ENCODE measurements at regions not wholly inside any gene's neighbourhood (a gene's known extent, or its start where the extent isn't known, plus 50 kb on each side); places are given as distances from the start of the nearest gene placed in this dataset.

DNA sequence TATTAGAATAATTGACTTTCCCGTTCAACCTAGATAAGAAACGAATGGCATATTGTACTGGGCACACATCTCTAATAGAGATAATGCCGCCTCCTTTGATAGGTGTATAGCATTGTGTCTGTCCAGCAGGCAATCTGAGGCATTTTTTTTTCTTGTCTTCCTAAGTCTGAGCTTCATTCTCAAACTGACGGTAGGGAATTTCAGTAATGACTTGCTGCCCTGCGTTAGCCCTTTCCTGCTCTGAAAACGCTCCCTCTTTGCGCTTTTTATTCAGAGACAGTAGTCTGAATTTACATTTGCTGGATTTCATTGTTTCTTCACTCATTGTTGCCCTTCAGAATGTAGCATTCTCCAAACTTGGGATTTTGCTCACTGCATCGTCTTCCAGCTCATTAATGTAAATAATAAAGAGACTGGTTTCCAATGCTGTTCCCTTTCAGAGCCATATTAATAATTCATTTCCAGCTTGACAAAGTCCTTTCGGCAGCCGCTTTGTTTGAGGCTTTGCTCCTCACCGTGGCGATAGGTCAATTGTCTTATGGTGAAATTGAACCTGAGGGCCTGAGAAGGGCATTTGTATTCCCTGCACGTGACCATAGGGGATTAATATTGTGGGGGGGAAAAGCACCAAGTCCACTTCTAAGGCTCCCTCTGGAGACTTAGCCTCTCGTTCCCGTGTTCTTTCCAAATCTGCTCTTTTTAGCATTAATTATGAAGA is 412.1 kb downstream of the SMARCA1 start:
- H3K4me3 ChIP-seq (replicated peaks; ENCODE audit: low read depth, low read length), result no peak overlapping the region
- no peak for DNase-seq (ENCODE audit: low read depth)
- TF ChIP-seq, protein P1, sequence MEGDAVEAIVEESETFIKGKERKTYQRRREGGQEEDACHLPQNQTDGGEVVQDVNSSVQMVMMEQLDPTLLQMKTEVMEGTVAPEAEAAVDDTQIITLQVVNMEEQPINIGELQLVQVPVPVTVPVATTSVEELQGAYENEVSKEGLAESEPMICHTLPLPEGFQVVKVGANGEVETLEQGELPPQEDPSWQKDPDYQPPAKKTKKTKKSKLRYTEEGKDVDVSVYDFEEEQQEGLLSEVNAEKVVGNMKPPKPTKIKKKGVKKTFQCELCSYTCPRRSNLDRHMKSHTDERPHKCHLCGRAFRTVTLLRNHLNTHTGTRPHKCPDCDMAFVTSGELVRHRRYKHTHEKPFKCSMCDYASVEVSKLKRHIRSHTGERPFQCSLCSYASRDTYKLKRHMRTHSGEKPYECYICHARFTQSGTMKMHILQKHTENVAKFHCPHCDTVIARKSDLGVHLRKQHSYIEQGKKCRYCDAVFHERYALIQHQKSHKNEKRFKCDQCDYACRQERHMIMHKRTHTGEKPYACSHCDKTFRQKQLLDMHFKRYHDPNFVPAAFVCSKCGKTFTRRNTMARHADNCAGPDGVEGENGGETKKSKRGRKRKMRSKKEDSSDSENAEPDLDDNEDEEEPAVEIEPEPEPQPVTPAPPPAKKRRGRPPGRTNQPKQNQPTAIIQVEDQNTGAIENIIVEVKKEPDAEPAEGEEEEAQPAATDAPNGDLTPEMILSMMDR (IDR thresholded peaks at IDR 0.05; ENCODE audit: low read length, missing control alignments), result no peak

DNA sequence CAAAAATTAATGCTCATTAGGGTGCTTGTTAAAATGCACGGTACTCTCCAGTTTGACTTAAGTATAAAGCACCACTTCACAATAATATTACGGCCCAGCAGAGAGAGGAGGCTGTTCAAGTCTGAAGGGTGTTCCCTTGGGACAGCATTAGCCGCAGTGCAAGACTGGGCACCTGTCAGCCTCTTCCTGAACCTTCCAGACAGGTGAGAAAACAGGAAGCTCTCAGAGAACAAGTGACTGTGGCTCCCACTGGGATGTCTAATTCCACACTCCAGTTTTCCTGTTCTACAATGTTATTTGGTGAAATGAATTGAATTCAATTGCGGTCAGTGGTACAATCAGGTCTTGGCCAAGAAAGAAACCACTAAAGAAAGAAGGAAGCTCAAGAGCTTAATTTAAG is 414.4 kb downstream of the SMARCA1 start:
- no peak for DNase-seq (ENCODE audit: low read depth)
- no peak overlapping the region for H3K4me3 ChIP-seq (replicated peaks; ENCODE audit: low read depth, low read length)
- TF ChIP-seq, protein P1 (IDR thresholded peaks at IDR 0.05; ENCODE audit: low read length, missing control alignments), result no peak

DNA sequence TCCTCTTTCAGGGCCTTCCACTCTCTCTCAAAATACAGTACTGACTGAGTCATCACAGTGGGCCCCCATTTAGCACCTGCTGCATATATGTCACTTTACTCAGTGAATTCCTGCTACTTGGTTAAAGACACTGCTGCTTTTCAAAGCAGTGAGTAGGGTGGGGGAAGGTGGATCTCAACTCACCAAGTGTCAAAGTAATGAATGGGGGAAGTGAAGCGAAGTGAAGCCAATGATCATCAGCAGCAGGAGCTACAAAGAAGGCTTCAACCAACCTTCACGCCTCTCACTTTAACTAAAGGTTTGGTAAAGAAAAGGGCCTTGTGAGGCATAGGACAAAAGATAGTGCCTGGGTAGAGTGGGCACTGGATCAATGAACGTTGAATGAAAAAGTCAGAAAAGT is 424.1 kb downstream of the SMARCA1 start:
- TF ChIP-seq, protein P1 (IDR thresholded peaks at IDR 0.05; ENCODE audit: low read length, missing control alignments), result no peak
- no peak for DNase-seq (ENCODE audit: low read depth)
- H3K4me3 ChIP-seq (replicated peaks; ENCODE audit: low read depth, low read length), result no peak overlapping the region

DNA sequence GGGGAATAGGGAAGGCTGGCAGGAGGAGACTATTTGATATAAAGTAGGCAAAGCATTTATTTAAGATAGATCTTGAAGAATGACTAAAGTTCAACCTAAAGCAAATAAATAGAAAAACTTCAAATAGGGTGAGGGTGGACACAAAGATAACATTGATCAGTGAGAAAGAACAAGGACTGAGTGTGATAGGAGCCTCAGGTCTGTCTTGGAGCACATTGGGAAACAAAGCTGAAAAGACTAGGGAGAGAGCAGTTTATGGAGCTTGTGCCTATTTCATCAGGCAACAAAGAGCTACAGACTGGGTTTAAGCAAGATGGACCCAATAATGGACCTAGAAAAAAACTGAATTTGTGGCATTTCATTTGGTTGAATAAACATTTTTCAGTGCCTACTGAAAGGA is 425.6 kb downstream of the SMARCA1 start:
- no peak overlapping the region for H3K4me3 ChIP-seq (replicated peaks; ENCODE audit: low read depth, low read length)
- TF ChIP-seq, protein P1 (IDR thresholded peaks at IDR 0.05; ENCODE audit: low read length, missing control alignments), result no peak
- no peak for DNase-seq (ENCODE audit: low read depth)

DNA sequence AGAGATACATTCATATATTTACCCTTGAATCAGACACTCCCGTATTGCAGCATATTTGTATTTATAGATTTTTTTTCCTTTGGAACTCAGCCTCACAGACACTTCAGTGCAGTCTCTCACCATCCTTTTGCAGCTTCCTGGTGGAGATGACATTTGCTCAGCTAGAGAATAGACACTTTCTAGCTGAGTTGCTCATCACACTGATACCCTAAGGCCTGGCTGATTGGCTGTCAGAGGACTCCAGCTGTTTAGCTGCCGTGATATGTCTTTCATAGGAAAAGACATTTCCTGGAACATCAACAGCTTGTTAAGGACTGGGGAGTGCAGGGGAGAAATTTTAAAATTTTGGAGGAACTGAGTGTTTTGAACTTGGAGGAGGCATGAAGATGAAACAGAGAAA is 429.6 kb downstream of the SMARCA1 start:
- no peak for DNase-seq (ENCODE audit: low read depth)
- TF ChIP-seq, protein P1 (IDR thresholded peaks at IDR 0.05; ENCODE audit: low read length, missing control alignments), result no peak

DNA sequence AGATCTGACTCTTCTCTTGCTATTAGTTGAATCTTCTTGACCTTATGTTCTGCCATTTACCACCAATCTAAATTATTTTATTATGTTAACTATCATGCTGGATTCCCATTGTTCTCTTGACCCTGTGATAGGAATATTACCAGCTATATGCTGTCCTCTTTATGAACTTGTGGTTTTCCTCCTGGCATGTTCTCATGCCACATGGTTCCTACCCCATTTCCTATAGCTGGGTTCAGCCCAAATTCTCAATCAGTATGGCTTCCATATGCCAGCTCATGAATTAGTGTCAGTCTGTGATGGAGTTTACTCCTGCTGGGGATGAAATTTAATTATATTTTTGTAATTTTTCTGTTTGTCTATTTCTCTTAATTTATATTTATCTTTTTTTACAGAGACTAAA is 430.5 kb downstream of the SMARCA1 start:
- no peak for DNase-seq (ENCODE audit: low read depth)
- TF ChIP-seq, protein P1 (IDR thresholded peaks at IDR 0.05; ENCODE audit: low read length, missing control alignments), result no peak

More for the DNA sequence above, 429.6 kb downstream of the SMARCA1 start:
- no peak overlapping the region for H3K4me3 ChIP-seq (replicated peaks; ENCODE audit: low read depth, low read length)

DNA sequence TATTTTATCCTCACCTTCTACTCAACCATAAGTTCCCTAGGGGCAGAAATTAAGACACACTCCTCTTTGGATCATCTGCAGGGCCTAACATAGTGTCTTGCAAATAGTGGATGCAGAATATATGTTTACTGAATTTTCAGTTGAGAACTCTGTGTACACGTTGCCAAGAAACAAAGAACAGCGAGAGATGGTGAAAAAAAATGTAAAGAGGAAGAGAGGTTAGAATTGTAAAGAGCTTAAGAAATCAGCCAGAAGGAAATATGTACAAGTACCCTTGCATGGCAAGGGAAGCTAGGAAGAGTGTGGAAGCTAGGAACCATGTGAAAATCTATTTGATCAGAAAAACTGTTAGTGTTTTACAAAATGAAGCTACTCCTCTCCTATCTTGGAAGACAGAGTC is 431.0 kb downstream of the SMARCA1 start:
- H3K4me3 ChIP-seq (replicated peaks; ENCODE audit: low read depth, low read length), result no peak overlapping the region
- no peak for DNase-seq (ENCODE audit: low read depth)
- TF ChIP-seq, protein P1 (IDR thresholded peaks at IDR 0.05; ENCODE audit: low read length, missing control alignments), result no peak

More for the DNA sequence above, 430.5 kb downstream of the SMARCA1 start:
- H3K4me3 ChIP-seq (replicated peaks; ENCODE audit: low read depth, low read length), result no peak overlapping the region
